Panc1 (cell line): ENCODE measurements at regions not wholly inside any gene's neighbourhood (a gene's known extent, or its start where the extent isn't known, plus 50 kb on each side); places are given as distances from the start of the nearest gene placed in this dataset.

Experiments used
- POLR2AphosphoS5 ChIP-seq: IDR thresholded peaks from 2 replicates; pipeline ENCODE4 v1.6.1; 2012; ENCODE audit warnings: mild to moderate bottlenecking, low read depth, low read length, moderate library complexity
- TF ChIP-seq, protein P1 (sequence below): fragments of 450-650 bp; IDR thresholded peaks from 2 replicates; pipeline ENCODE4 v1.5.1; 2017; ENCODE audit warnings: mild to moderate bottlenecking
- TF ChIP-seq, protein P2 (sequence below), 2 experiments: IDR thresholded peaks; 2 replicates each; pipeline ENCODE4 v1.6.1; 2011 to 2012; ENCODE audit warnings: low read depth in 2 of 2, control low read depth in 1 of 2, low read length in 1 of 2, mild to moderate bottlenecking in 1 of 2, moderate library complexity in 1 of 2; ENCODE audit not compliant: insufficient read depth in 1 of 2

DNA sequence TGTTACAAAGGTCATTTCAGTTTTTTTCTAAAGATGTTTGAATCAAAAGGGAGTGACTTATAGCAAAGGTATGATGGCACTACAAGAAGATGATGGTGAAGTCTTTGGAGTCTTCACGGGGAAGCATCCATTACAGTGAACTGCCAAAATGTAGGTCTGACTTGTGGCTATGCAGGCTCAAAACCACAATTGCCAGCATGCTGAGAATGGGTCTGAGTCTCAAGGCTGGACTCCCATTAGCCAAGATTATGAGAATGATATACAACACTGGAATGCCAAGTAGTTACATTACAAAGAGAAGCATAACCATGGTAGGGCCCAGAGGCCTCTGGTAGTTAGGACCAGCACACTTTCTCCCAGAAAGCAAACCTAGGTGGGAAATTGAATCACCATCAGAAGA is 194.2 kb downstream of the MTHFS start:
- TF ChIP-seq POLR2AphosphoS5, result no peak
- TF ChIP-seq, protein P1, sequence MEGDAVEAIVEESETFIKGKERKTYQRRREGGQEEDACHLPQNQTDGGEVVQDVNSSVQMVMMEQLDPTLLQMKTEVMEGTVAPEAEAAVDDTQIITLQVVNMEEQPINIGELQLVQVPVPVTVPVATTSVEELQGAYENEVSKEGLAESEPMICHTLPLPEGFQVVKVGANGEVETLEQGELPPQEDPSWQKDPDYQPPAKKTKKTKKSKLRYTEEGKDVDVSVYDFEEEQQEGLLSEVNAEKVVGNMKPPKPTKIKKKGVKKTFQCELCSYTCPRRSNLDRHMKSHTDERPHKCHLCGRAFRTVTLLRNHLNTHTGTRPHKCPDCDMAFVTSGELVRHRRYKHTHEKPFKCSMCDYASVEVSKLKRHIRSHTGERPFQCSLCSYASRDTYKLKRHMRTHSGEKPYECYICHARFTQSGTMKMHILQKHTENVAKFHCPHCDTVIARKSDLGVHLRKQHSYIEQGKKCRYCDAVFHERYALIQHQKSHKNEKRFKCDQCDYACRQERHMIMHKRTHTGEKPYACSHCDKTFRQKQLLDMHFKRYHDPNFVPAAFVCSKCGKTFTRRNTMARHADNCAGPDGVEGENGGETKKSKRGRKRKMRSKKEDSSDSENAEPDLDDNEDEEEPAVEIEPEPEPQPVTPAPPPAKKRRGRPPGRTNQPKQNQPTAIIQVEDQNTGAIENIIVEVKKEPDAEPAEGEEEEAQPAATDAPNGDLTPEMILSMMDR, result no peak
- TF ChIP-seq, protein P2, sequence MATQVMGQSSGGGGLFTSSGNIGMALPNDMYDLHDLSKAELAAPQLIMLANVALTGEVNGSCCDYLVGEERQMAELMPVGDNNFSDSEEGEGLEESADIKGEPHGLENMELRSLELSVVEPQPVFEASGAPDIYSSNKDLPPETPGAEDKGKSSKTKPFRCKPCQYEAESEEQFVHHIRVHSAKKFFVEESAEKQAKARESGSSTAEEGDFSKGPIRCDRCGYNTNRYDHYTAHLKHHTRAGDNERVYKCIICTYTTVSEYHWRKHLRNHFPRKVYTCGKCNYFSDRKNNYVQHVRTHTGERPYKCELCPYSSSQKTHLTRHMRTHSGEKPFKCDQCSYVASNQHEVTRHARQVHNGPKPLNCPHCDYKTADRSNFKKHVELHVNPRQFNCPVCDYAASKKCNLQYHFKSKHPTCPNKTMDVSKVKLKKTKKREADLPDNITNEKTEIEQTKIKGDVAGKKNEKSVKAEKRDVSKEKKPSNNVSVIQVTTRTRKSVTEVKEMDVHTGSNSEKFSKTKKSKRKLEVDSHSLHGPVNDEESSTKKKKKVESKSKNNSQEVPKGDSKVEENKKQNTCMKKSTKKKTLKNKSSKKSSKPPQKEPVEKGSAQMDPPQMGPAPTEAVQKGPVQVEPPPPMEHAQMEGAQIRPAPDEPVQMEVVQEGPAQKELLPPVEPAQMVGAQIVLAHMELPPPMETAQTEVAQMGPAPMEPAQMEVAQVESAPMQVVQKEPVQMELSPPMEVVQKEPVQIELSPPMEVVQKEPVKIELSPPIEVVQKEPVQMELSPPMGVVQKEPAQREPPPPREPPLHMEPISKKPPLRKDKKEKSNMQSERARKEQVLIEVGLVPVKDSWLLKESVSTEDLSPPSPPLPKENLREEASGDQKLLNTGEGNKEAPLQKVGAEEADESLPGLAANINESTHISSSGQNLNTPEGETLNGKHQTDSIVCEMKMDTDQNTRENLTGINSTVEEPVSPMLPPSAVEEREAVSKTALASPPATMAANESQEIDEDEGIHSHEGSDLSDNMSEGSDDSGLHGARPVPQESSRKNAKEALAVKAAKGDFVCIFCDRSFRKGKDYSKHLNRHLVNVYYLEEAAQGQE (IDR thresholded peaks at IDR 0.05; ENCODE audit: insufficient read depth in 1 of 2, low read depth in 2 of 2, low read length in 1 of 2), result no peak
